SKM-1 treated with dmso at 0.1 percent for 144 hours (cell line): ENCODE measurements at regions not wholly inside any gene's neighbourhood (a gene's known extent, or its start where the extent isn't known, plus 50 kb on each side); places are given as distances from the start of the nearest gene placed in this dataset.
"Not testable (repeated sequence)": the region's sequence is repeated elsewhere in the genome, so short reads cannot be mapped to it uniquely, and the experiment has no call there.

Source experiments
- DNase-seq: peaks from one replicate; lab custom pipeline; 2025; ENCODE audit not compliant: unreplicated experiment; lab: John Stamatoyannopoulos, UW

DNA sequence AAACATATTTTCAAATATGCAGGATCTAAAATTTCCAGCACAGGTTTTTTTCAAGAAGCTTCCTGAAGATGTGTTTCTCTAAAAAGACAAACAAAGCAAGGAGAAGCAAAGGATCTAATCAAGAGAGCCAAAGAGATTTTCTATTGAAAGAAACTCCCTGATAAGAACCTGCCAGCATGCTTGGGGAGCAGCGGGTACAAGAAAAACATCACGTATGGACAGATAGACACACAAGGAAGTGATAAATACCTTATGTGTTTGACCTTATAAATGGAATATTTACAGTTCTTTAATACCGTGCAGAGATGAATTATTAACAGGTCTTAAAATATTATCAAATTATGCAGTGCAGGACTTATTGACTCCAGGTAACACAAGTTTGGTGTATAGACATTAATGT, 562.1 kb downstream of the DACH1 start:
- no peak for DNase-seq

- no peak for DNase-seq
Observed at GRCh38 chr13:71303144-71303543, 563.9 kb downstream of the DACH1 start.

DNA sequence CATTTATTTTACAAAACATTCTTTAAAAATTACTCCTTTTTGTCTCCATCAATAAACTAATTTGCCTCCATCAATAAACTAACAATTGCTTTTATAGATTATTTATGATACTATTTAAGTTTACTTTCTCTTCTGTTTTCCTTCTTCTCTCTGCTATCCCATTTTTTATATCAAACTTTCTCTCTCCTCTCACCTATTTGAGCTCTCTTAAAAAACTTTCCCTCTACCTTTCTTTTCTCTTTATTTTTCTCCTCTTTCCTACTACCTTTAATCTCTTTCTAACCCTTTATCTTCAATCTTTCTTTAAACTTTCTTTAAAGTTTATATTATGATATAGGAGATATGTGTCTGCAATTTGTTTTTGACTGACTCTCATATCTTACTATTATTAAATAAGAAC, 566.4 kb downstream of the DACH1 start:
- no peak for DNase-seq

DNA sequence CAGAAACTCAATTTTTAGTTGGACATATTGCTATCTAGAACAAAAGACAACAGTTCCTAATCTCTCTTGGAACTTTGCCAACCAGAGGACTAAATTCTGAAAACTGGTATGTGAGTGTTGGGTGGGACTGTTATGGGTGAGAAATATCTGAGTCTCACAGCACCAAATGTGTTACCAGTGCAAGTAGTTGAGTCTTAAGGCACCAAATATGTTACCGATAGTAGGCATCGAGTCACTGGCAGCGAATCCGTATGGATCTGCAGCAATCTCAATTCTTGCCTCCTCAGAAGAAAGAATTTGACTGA, 575.2 kb downstream of the DACH1 start:
- DNase-seq, result no peak

GRCh38 chr13:71290963-71291841, 575.8 kb downstream of the DACH1 start:
- DNase-seq, result no peak

GRCh38 chr13:71289980-71290379, 577.0 kb downstream of the DACH1 start:
- DNase-seq, result not testable (repeated sequence)

DNA sequence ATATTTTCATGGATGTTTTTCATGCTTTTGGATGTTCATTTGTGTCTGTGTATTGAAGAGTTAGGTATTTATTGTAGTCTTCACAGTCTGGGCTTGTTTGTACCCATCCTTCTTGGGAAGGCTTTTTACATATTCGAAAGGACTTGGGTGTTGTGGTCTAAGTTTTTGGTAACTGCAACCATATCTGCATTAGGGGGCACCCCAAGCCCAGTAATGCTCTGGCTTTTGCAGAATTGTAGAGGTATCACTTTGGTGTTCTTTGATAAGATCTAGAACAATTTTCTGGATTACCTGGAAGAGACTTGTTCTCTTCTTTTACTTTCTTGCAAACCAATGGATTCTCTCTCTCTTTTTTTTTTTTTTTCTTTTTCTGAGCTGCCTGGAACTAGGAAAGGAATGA, 581.3 kb downstream of the DACH1 start:
- DNase-seq, result no peak

DNA sequence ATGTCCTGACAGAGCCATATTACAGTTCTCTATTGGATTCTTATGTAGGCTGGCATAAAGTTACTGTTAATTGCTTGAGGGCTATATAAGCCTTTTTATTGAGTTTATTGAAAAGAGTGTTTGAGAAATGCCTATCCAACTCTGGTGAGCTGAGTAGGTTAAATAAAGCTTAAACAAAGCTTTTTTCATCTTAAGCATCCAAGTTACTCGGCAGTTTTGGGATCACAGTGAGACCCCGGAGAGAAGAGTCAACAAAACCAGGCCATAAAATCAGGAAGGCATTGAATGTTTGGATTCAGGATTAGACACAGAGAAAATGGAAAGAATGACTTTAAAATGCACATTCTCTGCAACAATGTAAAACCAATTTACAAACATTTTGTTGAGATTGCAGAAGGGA, 588.5 kb downstream of the DACH1 start:
- no peak for DNase-seq

- no peak for DNase-seq
Observed at GRCh38 chr13:71274923-71275608, 591.9 kb downstream of the DACH1 start.

- no peak for DNase-seq
Observed at GRCh38 chr13:71261256-71261655, 605.7 kb downstream of the DACH1 start.

- DNase-seq, result no peak
Observed at GRCh38 chr13:71260246-71260645, 606.8 kb downstream of the DACH1 start.

DNA sequence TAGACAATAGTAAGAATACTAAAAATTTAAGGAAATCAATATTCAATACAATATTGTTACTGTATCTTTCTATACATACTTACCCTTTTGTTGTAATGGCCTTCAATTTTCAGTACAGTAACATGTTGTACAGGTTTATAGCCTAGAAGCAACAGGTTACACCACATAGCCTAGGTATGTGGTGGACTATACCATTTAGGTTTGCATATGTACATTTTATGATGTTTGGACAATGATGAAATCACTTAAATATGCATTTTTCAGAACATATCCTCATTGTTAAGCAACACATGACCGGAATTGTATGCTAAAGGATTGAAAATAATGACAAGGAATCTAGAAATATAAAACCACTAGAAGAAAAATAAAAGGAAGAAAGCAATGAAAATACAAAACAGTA, 611.4 kb downstream of the DACH1 start:
- DNase-seq, result no peak

DNA sequence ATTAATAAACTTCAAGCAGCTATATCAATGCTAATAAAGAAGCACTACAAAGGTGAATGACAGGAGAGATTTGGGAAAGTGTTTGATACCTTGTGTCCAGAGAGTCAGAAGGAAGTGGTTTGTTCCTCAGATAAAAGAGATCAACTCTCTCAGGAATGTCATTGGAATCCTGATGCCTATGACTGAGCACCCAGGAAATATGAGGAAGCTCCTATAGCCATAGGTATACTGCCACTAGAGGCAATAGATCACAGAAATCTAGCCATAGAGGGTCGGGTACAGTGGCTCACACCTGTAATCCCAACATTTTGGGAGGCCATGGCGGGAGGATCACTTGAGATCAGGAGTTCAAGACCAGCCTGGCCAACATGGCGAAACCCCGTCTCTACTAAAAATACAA, 612.6 kb downstream of the DACH1 start:
- no peak for DNase-seq

- DNase-seq, result no peak
Observed at GRCh38 chr13:71252184-71252704, 614.8 kb downstream of the DACH1 start.

DNA sequence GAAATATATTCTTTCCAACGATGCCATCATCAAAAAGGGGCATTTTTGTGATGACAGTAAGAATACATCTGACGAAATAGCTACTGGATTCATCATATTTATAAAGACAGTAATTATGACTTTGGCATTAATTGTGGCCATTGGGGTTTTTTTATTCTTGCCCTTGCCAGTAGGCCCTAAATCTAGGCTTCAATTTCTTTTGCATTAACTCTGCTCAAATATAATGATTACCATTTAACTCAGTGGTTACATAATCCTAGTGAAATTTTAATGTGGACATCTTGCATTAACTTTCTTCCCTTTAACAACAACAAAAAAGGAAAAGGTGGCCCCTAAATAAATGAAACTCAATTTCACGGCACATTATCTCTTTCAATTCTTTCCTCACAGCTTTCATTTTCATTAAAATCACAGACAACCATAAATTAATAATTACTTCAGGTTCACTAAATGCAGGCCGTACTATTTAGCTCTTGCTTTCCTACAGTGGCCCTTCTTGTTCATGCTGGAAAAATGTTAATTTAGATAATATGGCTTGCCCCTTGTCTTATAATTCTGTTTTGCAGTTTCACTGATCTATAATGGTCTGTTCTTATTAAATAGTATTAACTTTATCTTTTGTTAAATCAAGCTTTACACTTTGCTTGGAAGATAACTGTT, 615.6 kb downstream of the DACH1 start:
- no peak for DNase-seq

GRCh38 chr13:71249011-71249410, 618.0 kb downstream of the DACH1 start:
- no peak for DNase-seq

DNA sequence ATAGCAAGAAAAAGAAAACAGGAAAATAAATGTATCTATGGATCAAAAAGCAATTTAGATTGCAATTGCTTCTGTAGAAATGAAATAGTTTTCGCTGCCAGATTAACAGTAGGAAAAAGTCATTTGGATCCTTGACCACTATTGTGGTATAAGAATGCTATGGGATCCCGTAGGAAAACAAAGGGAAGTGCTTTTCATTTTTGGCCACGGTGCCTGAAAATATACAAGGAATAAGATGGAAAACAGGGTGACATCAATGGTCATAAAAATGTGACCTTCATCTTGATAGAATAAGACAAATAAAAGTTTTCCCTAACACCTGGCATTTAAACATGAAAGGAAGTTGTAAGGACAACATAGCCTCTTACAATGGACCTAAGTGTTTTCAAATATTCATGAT, 622.8 kb downstream of the DACH1 start:
- DNase-seq, result no peak

DNA sequence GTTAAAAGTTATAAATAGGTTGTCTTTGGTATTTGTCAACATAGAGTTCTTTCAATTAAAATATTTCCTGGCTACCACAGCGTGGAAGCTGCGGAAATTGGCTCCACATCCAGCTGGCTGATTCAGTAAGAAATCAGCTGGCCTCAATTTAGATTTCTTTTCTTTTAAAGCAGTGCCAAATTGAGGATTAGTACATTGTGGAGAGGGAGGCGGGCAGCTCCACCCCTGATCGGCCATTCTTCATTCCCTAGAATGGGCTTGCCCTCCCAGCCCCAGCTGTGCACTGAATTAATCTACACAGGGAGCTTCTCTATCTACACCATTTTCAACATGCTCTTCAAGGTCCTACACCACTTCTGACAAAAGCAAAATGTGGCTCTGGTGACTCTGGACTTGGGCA, 624.8 kb downstream of the DACH1 start:
- no peak for DNase-seq

- DNase-seq, result no peak
Observed at GRCh38 chr13:71240911-71241310, 626.1 kb downstream of the DACH1 start.

DNA sequence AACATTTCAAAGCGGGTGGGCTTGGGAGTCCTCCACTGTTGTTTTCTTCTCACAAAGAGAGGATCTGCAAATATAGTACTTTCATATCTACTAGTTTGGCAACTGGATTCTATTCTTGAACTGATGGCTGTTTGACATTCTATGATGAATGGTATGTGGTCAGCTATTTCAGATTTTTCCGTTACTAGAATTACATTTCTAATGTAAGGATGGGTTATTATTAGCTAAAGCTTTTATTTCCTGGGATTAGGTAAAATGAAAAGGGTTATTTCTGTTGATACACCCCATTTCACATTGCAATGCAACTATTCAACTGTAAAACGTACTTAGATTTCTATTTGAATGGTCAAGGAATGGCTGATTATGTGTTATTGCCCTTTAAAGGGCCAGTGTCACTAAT, 629.7 kb downstream of the DACH1 start:
- no peak for DNase-seq

DNA sequence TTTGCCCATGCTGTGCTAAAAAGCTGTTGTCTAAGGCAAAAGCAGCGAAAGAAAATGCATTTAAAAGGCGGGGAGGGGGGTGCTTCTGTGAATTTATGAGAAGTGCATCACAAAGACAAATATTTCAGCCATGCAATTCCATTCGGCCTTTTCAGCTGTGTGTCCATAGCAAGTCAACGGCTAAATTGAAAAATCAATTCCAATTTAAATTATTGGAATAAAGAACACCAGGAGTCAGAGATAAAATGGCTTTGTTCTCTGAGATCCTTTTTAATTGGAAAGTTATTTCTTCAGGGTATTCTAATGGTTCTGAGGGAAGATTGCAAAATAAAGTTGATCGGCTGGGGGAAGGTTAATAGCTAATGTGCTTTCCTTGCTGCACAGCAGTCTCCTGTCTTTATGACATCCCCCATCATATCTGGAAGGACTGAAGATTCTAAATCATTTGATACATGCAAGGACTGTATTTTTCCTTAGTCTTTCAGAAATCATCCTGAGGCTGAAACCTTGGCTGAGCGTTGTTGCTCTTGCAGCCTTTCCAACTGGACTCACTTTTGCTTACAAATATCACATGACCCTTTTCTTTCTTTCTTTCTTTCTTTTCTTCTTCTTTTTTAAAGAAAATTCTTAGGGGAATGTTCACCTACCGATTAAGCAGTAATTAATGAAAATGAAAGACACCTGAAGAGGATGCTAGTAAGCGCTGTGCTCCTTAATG, 647.1 kb downstream of the DACH1 start:
- DNase-seq, result no peak
